Nephron (organoid): ENCODE measurements at regions not wholly inside any gene's neighbourhood (a gene's known extent, or its start where the extent isn't known, plus 50 kb on each side); places are given as distances from the start of the nearest gene placed in this dataset.

Experiments used
- H3K27ac Mint-ChIP-seq, 3 experiments: 2 replicates each; pipeline ENCODE4 v1.8.0; 2020; ENCODE audit warnings: mixed read lengths in 3 of 3, mild to moderate bottlenecking in 2 of 3, moderate library complexity in 1 of 3
- H3K27me3 Mint-ChIP-seq: 2 replicates; pipeline ENCODE4 v1.8.0; 2021; ENCODE audit warnings: low read depth, mild to moderate bottlenecking, moderate library complexity, mixed read lengths
- H3K36me3 Mint-ChIP-seq: 2 replicates; pipeline ENCODE4 v1.8.0; 2020; ENCODE audit warnings: low read depth, mixed read lengths
- H3K4me1 Mint-ChIP-seq: 2 replicates; pipeline ENCODE4 v1.8.0; 2020; ENCODE audit warnings: mixed read lengths
- H3K4me3 Mint-ChIP-seq, 3 experiments: 2 replicates each; pipeline ENCODE4 v1.8.0; 2020; ENCODE audit warnings: mild to moderate bottlenecking in 3 of 3, mixed read lengths in 3 of 3, moderate library complexity in 2 of 3
- H3K9me3 Mint-ChIP-seq: 2 replicates; pipeline ENCODE4 v1.8.0; 2020; ENCODE audit warnings: mixed read lengths
- CTCF ChIP-seq, 3 experiments: fragments of 200-600 bp; sonication (generic); IDR thresholded peaks; one replicate each; pipeline ENCODE4 v1.5.0; 2021; ENCODE audit warnings: antibody characterized with exemption in 3 of 3; ENCODE audit not compliant: unreplicated experiment in 3 of 3

GRCh38 chr15:29919380-29919881 is 97.2 kb upstream of the TJP1 start:
- Mint-ChIP-seq H3K4me1 (peaks cover 30% of the 10 kb centered on the region), H3K9me3 (no peaks in the 10 kb centered on the region), H3K4me3 (no peak overlapping the region), H3K36me3 (no peaks in the 10 kb centered on the region), H3K27ac (peak overlapping the region in 2 of 3 experiments; percentile 16 to 50), H3K27me3 (peaks cover 8% of the 10 kb centered on the region)
- TF ChIP-seq CTCF (IDR thresholded peaks at IDR 0.05; ENCODE audit: unreplicated experiment in 3 of 3): no peak

GRCh38 chr15:29917600-29918597 is 95.6 kb upstream of the TJP1 start:
- no peaks in the 10 kb centered on the region for H3K36me3 Mint-ChIP-seq
- peaks cover 40% of the 10 kb centered on the region for H3K4me1 Mint-ChIP-seq
- H3K4me3 Mint-ChIP-seq: no peak overlapping the region
- peaks cover 5% of the 10 kb centered on the region for H3K27me3 Mint-ChIP-seq
- no peaks in the 10 kb centered on the region for H3K9me3 Mint-ChIP-seq
- peak overlapping the region; percentile 8 to 54 (median 19) for H3K27ac Mint-ChIP-seq
- TF ChIP-seq CTCF (IDR thresholded peaks at IDR 0.05; ENCODE audit: unreplicated experiment in 3 of 3): no peak

GRCh38 chr15:29914511-29914926 is 92.3 kb upstream of the TJP1 start:
- Mint-ChIP-seq H3K9me3 (peaks cover 4% of the 10 kb centered on the region), H3K36me3 (no peaks in the 10 kb centered on the region), H3K27me3 (no peaks in the 10 kb centered on the region), H3K4me1 (peaks cover 39% of the 10 kb centered on the region), H3K27ac (peak overlapping the region; percentile 73 to 74 (median 74)), H3K4me3 (no peak overlapping the region)
- TF ChIP-seq CTCF (IDR thresholded peaks at IDR 0.05; ENCODE audit: unreplicated experiment in 3 of 3): no peak

- Mint-ChIP-seq H3K9me3 (peaks cover 4% of the 10 kb centered on the region), H3K4me3 (peak overlapping the region in 2 of 3 experiments; percentile 5 to 20)
Measured at GRCh38 chr15:29913528-29914135, 91.4 kb upstream of the TJP1 start.

GRCh38 chr15:29911705-29912104 is 89.4 kb upstream of the TJP1 start:
- H3K27me3 Mint-ChIP-seq: no peaks in the 10 kb centered on the region
- H3K27ac Mint-ChIP-seq: no peak overlapping the region
- no peaks in the 10 kb centered on the region for H3K36me3 Mint-ChIP-seq
- peaks cover 34% of the 10 kb centered on the region for H3K4me1 Mint-ChIP-seq
- H3K9me3 Mint-ChIP-seq: peaks cover 4% of the 10 kb centered on the region
- TF ChIP-seq CTCF (IDR thresholded peaks at IDR 0.05; ENCODE audit: unreplicated experiment in 3 of 3): no peak
- H3K4me3 Mint-ChIP-seq: no peak overlapping the region

More at GRCh38 chr15:29913528-29914135, 91.4 kb upstream of the TJP1 start:
- no peaks in the 10 kb centered on the region for H3K27me3 Mint-ChIP-seq
- H3K36me3 Mint-ChIP-seq: no peaks in the 10 kb centered on the region
- peak overlapping the region; percentile 60 to 74 (median 73) for H3K27ac Mint-ChIP-seq
- TF ChIP-seq CTCF (IDR thresholded peaks at IDR 0.05; ENCODE audit: unreplicated experiment in 3 of 3): no peak
- peaks cover 39% of the 10 kb centered on the region for H3K4me1 Mint-ChIP-seq
